Astrocyte of the spinal cord (primary cell): ENCODE measurements at regions not wholly inside any gene's neighbourhood (a gene's known extent, or its start where the extent isn't known, plus 50 kb on each side); places are given as distances from the start of the nearest gene placed in this dataset.
A peak's percentile ranks its signal among the peaks of the same experiment; 100 is the strongest.

Experiments used
- DNase-seq: peaks from one replicate; pipeline ENCODE4 v3.0.0; 2011; ENCODE audit warnings: low read depth, low spot score
- H3K4me3 ChIP-seq: 2 replicates; pipeline ENCODE4 v1.5.1; 2011; ENCODE audit warnings: low read depth, mild to moderate bottlenecking, low read length, moderate library complexity
- CTCF ChIP-seq: IDR thresholded peaks from 2 replicates; pipeline ENCODE4 v1.5.1; 2012; ENCODE audit warnings: low read depth, mild to moderate bottlenecking, low read length, inconsistent platforms
- in situ Hi-C: cut with HindIII; loops from 2 replicates; pipeline ENCODE4 v1.10.0; 2017; ENCODE audit warnings: low sequenced_read_pairs

GRCh38 chr11:19513253-19513652 is 199.4 kb upstream of the NAV2 start:
- TF ChIP-seq CTCF = no peak
- H3K4me3 ChIP-seq = no peak overlapping the region
- in situ Hi-C loops = no loop called here
- no peak for DNase-seq

- H3K4me3 ChIP-seq = no peak overlapping the region
- TF ChIP-seq CTCF = no peak
- DNase-seq = no peak
- in situ Hi-C loops = no loop called here
Measured at GRCh38 chr11:19512618-19513017, 200.0 kb upstream of the NAV2 start.

GRCh38 chr11:19511413-19512183 is 201.0 kb upstream of the NAV2 start:
- peak; percentile 59 for DNase-seq
- TF ChIP-seq CTCF = no peak
- H3K4me3 ChIP-seq = no peak overlapping the region
- in situ Hi-C loops = no loop called here

- in situ Hi-C loops = no loop called here
- no peak for TF ChIP-seq CTCF
- no peak for DNase-seq
- no peak overlapping the region for H3K4me3 ChIP-seq
Measured at GRCh38 chr11:19511066-19511412, 201.6 kb upstream of the NAV2 start.

- TF ChIP-seq CTCF = no peak
- no peak for DNase-seq
- in situ Hi-C loops = no loop called here
- H3K4me3 ChIP-seq = no peak overlapping the region
Measured at GRCh38 chr11:19510468-19510867, 202.2 kb upstream of the NAV2 start.

- no peak for DNase-seq
- TF ChIP-seq CTCF = no peak
- no peak overlapping the region for H3K4me3 ChIP-seq
- in situ Hi-C loops = no loop called here
Measured at GRCh38 chr11:19509215-19509614, 203.4 kb upstream of the NAV2 start.
